Gastrocnemius medialis (tissue), 4 donors: ENCODE measurements at regions not wholly inside any gene's neighbourhood (a gene's known extent, or its start where the extent isn't known, plus 50 kb on each side); places are given as distances from the start of the nearest gene placed in this dataset.

Experiments
- POLR2A ChIP-seq, 2 donors: fragments of 450-650 bp; IDR thresholded peaks; one replicate each; pipeline ENCODE4 v1.6.1; 2017; ENCODE audit warnings: antibody characterized with exemption in 2 of 2, mild to moderate bottlenecking in 2 of 2, moderate library complexity in 2 of 2
- TF ChIP-seq, protein P1 (sequence below), 5 experiments: fragments of 450-650 bp in 3 of 5; fragments of 200-600 bp in 2 of 5; sonication (generic) in 2 of 5; IDR thresholded peaks in 4 of 5; conservative IDR thresholded peaks in 1 of 5; 1 replicate in 4 of 5; 2 replicates in 1 of 5; pipeline ENCODE4 v1.5.1; 2016 to 2019; ENCODE audit warnings: antibody characterized with exemption in 5 of 5, mild to moderate bottlenecking in 3 of 5, moderate library complexity in 3 of 5

DNA sequence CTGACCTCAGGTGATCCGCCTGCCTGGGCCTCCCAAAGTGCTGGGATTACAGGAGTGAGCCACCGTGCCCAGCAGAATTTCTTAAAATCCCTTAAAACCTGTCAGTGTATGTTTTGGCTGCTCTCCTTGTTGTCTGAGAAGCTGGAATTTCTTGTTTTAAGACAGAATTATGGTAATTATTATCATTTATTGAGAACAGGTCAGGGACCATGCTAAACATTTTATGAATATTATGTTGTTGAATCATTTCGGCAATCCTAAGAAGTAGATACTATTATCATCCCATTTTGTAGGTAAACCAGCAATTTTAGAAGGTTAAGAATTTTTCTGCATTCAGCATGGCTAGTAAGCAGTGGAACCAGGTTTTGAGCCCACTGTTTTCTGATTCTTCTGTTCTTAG is 86.1 kb upstream of the AKIRIN2 start:
- TF ChIP-seq POLR2A (IDR thresholded peaks at IDR 0.05) = no peak
- TF ChIP-seq, protein P1, sequence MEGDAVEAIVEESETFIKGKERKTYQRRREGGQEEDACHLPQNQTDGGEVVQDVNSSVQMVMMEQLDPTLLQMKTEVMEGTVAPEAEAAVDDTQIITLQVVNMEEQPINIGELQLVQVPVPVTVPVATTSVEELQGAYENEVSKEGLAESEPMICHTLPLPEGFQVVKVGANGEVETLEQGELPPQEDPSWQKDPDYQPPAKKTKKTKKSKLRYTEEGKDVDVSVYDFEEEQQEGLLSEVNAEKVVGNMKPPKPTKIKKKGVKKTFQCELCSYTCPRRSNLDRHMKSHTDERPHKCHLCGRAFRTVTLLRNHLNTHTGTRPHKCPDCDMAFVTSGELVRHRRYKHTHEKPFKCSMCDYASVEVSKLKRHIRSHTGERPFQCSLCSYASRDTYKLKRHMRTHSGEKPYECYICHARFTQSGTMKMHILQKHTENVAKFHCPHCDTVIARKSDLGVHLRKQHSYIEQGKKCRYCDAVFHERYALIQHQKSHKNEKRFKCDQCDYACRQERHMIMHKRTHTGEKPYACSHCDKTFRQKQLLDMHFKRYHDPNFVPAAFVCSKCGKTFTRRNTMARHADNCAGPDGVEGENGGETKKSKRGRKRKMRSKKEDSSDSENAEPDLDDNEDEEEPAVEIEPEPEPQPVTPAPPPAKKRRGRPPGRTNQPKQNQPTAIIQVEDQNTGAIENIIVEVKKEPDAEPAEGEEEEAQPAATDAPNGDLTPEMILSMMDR (IDR thresholded peaks at IDR 0.05 in 4 of 5, conservative IDR thresholded peaks at IDR 0.05 in 1 of 5) = no peak
